A673 (cell line): ENCODE measurements at regions not wholly inside any gene's neighbourhood (a gene's known extent, or its start where the extent isn't known, plus 50 kb on each side); places are given as distances from the start of the nearest gene placed in this dataset.

ENCODE experiments used
- EZH2 ChIP-seq: fragments of 200-600 bp; sonication (generic); IDR thresholded peaks from 2 replicates; pipeline ENCODE4 v1.6.1; 2017; ENCODE audit warnings: borderline replicate concordance, low read depth, mild to moderate bottlenecking, mixed read lengths, antibody characterized with exemption, low read length; ENCODE audit not compliant: poor library complexity, severe bottlenecking
- TF ChIP-seq, protein P1 (sequence below): fragments of 300-800, 200-600 bp; sonication (generic); conservative IDR thresholded peaks from 2 replicates; pipeline ENCODE4 v1.5.1; 2017; ENCODE audit warnings: low read depth, mild to moderate bottlenecking, antibody characterized with exemption, low read length, moderate library complexity, mixed read lengths

DNA sequence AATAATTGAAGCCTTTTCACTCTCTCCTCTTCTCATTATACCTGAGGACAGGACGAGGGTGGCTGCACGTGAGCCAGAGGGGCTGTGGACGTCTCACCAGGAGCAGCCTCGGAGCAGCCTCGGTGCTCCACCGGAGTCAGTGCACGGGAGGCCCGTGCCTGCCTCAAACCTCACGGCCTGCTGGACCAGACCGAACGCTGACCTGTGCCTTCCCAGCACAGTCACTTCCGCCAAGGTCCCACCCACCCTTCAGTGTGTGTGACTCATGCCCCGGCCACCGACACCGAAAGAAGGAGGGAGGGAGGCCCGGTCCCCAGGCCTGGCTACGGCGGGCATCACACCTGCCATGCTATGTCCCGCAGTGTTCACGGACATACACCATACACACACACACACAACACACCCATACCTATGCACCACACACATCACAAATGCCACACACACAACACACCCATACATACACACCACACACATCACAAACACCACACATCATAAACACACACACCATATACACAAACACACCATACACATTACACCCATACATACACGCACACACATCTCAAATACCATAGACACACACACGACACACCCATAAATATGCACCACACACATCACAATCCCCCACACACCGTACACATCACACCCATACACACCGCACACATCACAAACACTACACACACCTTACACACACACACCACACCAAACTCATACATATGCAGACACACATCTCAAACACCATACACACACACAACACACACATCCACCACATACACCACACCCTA, 1506.5 kb downstream of the TBC1D22A start:
- TF ChIP-seq, protein P1, sequence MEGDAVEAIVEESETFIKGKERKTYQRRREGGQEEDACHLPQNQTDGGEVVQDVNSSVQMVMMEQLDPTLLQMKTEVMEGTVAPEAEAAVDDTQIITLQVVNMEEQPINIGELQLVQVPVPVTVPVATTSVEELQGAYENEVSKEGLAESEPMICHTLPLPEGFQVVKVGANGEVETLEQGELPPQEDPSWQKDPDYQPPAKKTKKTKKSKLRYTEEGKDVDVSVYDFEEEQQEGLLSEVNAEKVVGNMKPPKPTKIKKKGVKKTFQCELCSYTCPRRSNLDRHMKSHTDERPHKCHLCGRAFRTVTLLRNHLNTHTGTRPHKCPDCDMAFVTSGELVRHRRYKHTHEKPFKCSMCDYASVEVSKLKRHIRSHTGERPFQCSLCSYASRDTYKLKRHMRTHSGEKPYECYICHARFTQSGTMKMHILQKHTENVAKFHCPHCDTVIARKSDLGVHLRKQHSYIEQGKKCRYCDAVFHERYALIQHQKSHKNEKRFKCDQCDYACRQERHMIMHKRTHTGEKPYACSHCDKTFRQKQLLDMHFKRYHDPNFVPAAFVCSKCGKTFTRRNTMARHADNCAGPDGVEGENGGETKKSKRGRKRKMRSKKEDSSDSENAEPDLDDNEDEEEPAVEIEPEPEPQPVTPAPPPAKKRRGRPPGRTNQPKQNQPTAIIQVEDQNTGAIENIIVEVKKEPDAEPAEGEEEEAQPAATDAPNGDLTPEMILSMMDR, result no peak
- no peak for TF ChIP-seq EZH2
